ENCODE measurements at regions not wholly inside any gene's neighbourhood (a gene's known extent, or its start where the extent isn't known, plus 50 kb on each side); places are given as distances from the start of the nearest gene placed in this dataset.

GRCh38 chrX:4830880-4831557, 1117.6 kb upstream of the PRKX start:
- no peak overlapping the region for H3K4me3 Mint-ChIP-seq
- DNase-seq, result no peak
- no peak for TF ChIP-seq CTCF (IDR thresholded peaks at IDR 0.05)
- no peaks in the 10 kb centered on the region for H3K36me3 Mint-ChIP-seq (ENCODE audit: low read depth)
- no peak overlapping the region for H3K27ac Mint-ChIP-seq
- no peaks in the 10 kb centered on the region for H3K27me3 Mint-ChIP-seq (ENCODE audit: insufficient read depth)
- no peaks in the 10 kb centered on the region for H3K4me1 Mint-ChIP-seq (ENCODE audit: low read depth)
- peaks cover 20% of the 10 kb centered on the region for H3K9me3 Mint-ChIP-seq

GRCh38 chrX:4825550-4825949, 1112.1 kb upstream of the PRKX start:
- Mint-ChIP-seq H3K4me3 (no peak overlapping the region), H3K4me1 (ENCODE audit: low read depth) (no peaks in the 10 kb centered on the region), H3K9me3 (peaks cover 15% of the 10 kb centered on the region), H3K36me3 (ENCODE audit: low read depth) (no peaks in the 10 kb centered on the region), H3K27me3 (ENCODE audit: insufficient read depth) (no peaks in the 10 kb centered on the region), H3K27ac (no peak overlapping the region)
- no peak for DNase-seq
- no peak for TF ChIP-seq CTCF (IDR thresholded peaks at IDR 0.05)

- Mint-ChIP-seq H3K27me3 (ENCODE audit: insufficient read depth) (no peaks in the 10 kb centered on the region), H3K9me3 (peaks cover 28% of the 10 kb centered on the region; the same call in 1 of the 2 replicates), H3K4me1 (ENCODE audit: low read depth) (no peaks in the 10 kb centered on the region), H3K4me3 (no peak overlapping the region), H3K27ac (no peak overlapping the region), H3K36me3 (ENCODE audit: low read depth) (no peaks in the 10 kb centered on the region)
- no peak for TF ChIP-seq CTCF (IDR thresholded peaks at IDR 0.05)
- no peak for DNase-seq
Measured at GRCh38 chrX:4809571-4809970, 1096.1 kb upstream of the PRKX start.

GRCh38 chrX:4805502-4805901, 1092.1 kb upstream of the PRKX start:
- Mint-ChIP-seq H3K27me3 (ENCODE audit: insufficient read depth) (peaks cover 1% of the 10 kb centered on the region; the same call in 1 of the 2 replicates), H3K4me1 (ENCODE audit: low read depth) (no peaks in the 10 kb centered on the region), H3K9me3 (peaks cover 29% of the 10 kb centered on the region), H3K36me3 (ENCODE audit: low read depth) (no peaks in the 10 kb centered on the region), H3K4me3 (no peak overlapping the region), H3K27ac (no peak overlapping the region)
- no peak for DNase-seq
- TF ChIP-seq CTCF (IDR thresholded peaks at IDR 0.05), result no peak

GRCh38 chrX:4800756-4801155, 1087.3 kb upstream of the PRKX start:
- Mint-ChIP-seq H3K27me3 (ENCODE audit: insufficient read depth) (peaks cover 1% of the 10 kb centered on the region; the same call in 1 of the 2 replicates), H3K27ac (no peak overlapping the region), H3K4me3 (no peak overlapping the region), H3K9me3 (peaks cover 24% of the 10 kb centered on the region), H3K4me1 (ENCODE audit: low read depth) (no peaks in the 10 kb centered on the region), H3K36me3 (ENCODE audit: low read depth) (no peaks in the 10 kb centered on the region)
- DNase-seq, result no peak
- no peak for TF ChIP-seq CTCF (IDR thresholded peaks at IDR 0.05)
